ENCODE measurements at regions not wholly inside any gene's neighbourhood (a gene's known extent, or its start where the extent isn't known, plus 50 kb on each side); places are given as distances from the start of the nearest gene placed in this dataset.

DNA sequence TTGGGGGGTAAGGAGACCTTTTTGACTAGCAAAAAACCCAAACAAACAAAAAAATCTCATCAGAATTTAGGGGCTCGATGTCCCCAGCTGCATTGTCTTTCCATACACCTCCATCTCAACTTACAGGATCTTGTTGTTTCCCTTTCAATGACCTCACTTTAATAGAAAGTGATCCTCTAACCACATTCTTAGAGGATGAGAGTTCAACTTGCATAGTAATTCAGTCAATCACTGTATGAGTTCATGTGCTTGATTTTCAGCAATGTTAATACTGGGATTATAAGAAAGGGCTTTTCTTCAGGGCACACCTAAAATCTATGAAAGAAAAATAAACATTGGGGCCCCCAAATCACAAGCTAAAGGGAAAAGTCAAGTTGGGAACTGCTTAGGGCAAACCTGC lies 1512.0 kb downstream of the SLITRK1 start:
- Histone ChIP-seq H3K79me2 (ENCODE audit: control insufficient read depth, insufficient read depth, low read length) (no peaks in the 10 kb centered on the region), H3K27ac (ENCODE audit: control insufficient read depth, insufficient read depth) (no peak overlapping the region), H3K4me3 (no peak overlapping the region), H3K9ac (ENCODE audit: control insufficient read depth, insufficient read depth, low read length) (no peak overlapping the region), H3K9me3 (replicated peaks; ENCODE audit: control insufficient read depth, insufficient read depth, low read length) (no peaks in the 10 kb centered on the region), H4K20me1 (ENCODE audit: control insufficient read depth, insufficient read depth) (no peaks in the 10 kb centered on the region), H3K27me3 (replicated peaks in 1 of 2; ENCODE audit: control insufficient read depth in 2 of 2, insufficient read depth in 2 of 2, low read length in 1 of 2) (no peaks in the 10 kb centered on the region), H3K36me3 (ENCODE audit: control insufficient read depth in 2 of 2, insufficient read depth in 2 of 2, low read length in 1 of 2) (no peaks in the 10 kb centered on the region), H3K4me1 (ENCODE audit: control insufficient read depth, insufficient read depth, low read length) (no peaks in the 10 kb centered on the region), H3K4me2 (ENCODE audit: control insufficient read depth, insufficient read depth) (no peak overlapping the region), H2AFZ (ENCODE audit: control insufficient read depth, low read depth, low read length) (no peak overlapping the region)
- TF ChIP-seq, protein P1, sequence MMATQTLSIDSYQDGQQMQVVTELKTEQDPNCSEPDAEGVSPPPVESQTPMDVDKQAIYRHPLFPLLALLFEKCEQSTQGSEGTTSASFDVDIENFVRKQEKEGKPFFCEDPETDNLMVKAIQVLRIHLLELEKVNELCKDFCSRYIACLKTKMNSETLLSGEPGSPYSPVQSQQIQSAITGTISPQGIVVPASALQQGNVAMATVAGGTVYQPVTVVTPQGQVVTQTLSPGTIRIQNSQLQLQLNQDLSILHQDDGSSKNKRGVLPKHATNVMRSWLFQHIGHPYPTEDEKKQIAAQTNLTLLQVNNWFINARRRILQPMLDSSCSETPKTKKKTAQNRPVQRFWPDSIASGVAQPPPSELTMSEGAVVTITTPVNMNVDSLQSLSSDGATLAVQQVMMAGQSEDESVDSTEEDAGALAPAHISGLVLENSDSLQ (IDR thresholded peaks at IDR 0.05): no peak
- no peak for TF ChIP-seq CBX5 (IDR thresholded peaks at IDR 0.05; ENCODE audit: low read depth)
- TF ChIP-seq, protein P2, sequence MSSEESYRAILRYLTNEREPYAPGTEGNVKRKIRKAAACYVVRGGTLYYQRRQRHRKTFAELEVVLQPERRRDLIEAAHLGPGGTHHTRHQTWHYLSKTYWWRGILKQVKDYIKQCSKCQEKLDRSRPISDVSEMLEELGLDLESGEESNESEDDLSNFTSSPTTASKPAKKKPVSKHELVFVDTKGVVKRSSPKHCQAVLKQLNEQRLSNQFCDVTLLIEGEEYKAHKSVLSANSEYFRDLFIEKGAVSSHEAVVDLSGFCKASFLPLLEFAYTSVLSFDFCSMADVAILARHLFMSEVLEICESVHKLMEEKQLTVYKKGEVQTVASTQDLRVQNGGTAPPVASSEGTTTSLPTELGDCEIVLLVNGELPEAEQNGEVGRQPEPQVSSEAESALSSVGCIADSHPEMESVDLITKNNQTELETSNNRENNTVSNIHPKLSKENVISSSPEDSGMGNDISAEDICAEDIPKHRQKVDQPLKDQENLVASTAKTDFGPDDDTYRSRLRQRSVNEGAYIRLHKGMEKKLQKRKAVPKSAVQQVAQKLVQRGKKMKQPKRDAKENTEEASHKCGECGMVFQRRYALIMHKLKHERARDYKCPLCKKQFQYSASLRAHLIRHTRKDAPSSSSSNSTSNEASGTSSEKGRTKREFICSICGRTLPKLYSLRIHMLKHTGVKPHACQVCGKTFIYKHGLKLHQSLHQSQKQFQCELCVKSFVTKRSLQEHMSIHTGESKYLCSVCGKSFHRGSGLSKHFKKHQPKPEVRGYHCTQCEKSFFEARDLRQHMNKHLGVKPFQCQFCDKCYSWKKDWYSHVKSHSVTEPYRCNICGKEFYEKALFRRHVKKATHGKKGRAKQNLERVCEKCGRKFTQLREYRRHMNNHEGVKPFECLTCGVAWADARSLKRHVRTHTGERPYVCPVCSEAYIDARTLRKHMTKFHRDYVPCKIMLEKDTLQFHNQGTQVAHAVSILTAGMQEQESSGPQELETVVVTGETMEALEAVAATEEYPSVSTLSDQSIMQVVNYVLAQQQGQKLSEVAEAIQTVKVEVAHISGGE (CRISPR knock-in tag; IDR thresholded peaks at IDR 0.05): no peak
- TF ChIP-seq SMAD1 (IDR thresholded peaks at IDR 0.05; ENCODE audit: low read depth, partially characterized antibody): no peak
- TF ChIP-seq CREM (IDR thresholded peaks at IDR 0.05; ENCODE audit: low read depth): no peak
- TF ChIP-seq JUNB (IDR thresholded peaks at IDR 0.05): no peak
- TF ChIP-seq RUNX3 (IDR thresholded peaks at IDR 0.05; ENCODE audit: low read length): no peak
- TF ChIP-seq, protein P3, sequence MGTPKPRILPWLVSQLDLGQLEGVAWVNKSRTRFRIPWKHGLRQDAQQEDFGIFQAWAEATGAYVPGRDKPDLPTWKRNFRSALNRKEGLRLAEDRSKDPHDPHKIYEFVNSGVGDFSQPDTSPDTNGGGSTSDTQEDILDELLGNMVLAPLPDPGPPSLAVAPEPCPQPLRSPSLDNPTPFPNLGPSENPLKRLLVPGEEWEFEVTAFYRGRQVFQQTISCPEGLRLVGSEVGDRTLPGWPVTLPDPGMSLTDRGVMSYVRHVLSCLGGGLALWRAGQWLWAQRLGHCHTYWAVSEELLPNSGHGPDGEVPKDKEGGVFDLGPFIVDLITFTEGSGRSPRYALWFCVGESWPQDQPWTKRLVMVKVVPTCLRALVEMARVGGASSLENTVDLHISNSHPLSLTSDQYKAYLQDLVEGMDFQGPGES (IDR thresholded peaks at IDR 0.05): no peak
- no peak for TF ChIP-seq HDAC2 (IDR thresholded peaks at IDR 0.05)
- TF ChIP-seq ZBED1 (IDR thresholded peaks at IDR 0.05; ENCODE audit: borderline replicate concordance): no peak
- TF ChIP-seq KLF5 (IDR thresholded peaks at IDR 0.05; ENCODE audit: partially characterized antibody): no peak
- no peak for TF ChIP-seq SMARCA5 (IDR thresholded peaks at IDR 0.05)
- no peak for TF ChIP-seq CHD2 (IDR thresholded peaks at IDR 0.05; ENCODE audit: borderline replicate concordance, low read depth, low read length)
- TF ChIP-seq, protein P4, sequence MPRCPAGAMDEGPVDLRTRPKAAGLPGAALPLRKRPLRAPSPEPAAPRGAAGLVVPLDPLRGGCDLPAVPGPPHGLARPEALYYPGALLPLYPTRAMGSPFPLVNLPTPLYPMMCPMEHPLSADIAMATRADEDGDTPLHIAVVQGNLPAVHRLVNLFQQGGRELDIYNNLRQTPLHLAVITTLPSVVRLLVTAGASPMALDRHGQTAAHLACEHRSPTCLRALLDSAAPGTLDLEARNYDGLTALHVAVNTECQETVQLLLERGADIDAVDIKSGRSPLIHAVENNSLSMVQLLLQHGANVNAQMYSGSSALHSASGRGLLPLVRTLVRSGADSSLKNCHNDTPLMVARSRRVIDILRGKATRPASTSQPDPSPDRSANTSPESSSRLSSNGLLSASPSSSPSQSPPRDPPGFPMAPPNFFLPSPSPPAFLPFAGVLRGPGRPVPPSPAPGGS (IDR thresholded peaks at IDR 0.05; ENCODE audit: borderline replicate concordance, insufficient read depth, low read depth, low read length, poor library complexity, severe bottlenecking): no peak
- TF ChIP-seq LARP7 (IDR thresholded peaks at IDR 0.05): no peak
- BruUV-seq (replicated peaks): no TSS peak
- ATAC-seq (no peak), FAIRE-seq (no peak), DNase-seq (ENCODE audit: low read depth, low spot score) (no peak)
- ChIA-PET RAD21 (ENCODE audit: unreplicated experiment) (no interaction called here), POLR2A (no interaction called here), SMC1A (ENCODE audit: uncharacterized antibody, unreplicated experiment) (no interaction called here), CTCF (no interaction called here)
- in situ Hi-C loops (cut with MboI) (no loop called here), intact Hi-C loops (cut with micrococcal nuclease; ENCODE audit: unreplicated experiment) (no loop called here)
- 0% methylated on average over 1 of the region's 1 CpG for WGBS (ENCODE audit: insufficient coverage, insufficient replicate concordance, low lambda C conversion rate, missing lambda C conversion rate)

Measured in GM12878 (cell line).